ENCODE measurements at regions not wholly inside any gene's neighbourhood (a gene's known extent, or its start where the extent isn't known, plus 50 kb on each side); places are given as distances from the start of the nearest gene placed in this dataset.

DNA sequence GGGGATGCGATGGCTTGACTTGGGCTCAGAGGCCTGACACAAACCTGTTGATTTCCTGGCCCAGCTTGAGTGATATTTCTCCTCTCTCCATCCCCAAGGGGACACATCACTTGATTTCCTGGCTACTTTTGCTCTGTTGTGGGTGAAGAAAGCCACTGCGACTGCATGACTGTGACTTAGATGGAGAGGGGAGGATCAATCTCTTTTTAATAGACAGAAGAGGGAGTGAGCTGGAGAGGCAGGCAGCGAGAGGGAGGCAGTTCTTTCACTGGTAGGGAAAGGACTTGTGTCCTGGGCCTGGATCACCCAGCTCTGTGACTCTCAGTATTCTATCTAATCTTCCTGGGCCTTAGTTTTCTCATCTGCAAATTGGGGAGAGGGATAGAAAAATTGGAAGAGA lies 189.8 kb upstream of the RGMA start:
- peaks cover 6% of the 10 kb centered on the region; the same call in 1 of the 2 replicates for H3K27me3 Mint-ChIP-seq (ENCODE audit: low read depth)
- TF ChIP-seq ZNF423 (CRISPR knock-in tag; IDR thresholded peaks at IDR 0.05) (no peak), ZNF671 (CRISPR knock-in tag; IDR thresholded peaks at IDR 0.05) (no peak), PRDM15 (CRISPR knock-in tag; IDR thresholded peaks at IDR 0.05) (no peak), JAZF1 (CRISPR knock-in tag; IDR thresholded peaks at IDR 0.05) (no peak), FOXP1 (CRISPR knock-in tag; IDR thresholded peaks at IDR 0.05; ENCODE audit: borderline replicate concordance) (no peak), ZNF232 (CRISPR knock-in tag; IDR thresholded peaks at IDR 0.05) (no peak), ATF2 (CRISPR knock-in tag; IDR thresholded peaks at IDR 0.05; ENCODE audit: borderline replicate concordance, low read depth) (no peak), TP53 (CRISPR knock-in tag; IDR thresholded peaks at IDR 0.05) (no peak)
- TF ChIP-seq, protein P1, sequence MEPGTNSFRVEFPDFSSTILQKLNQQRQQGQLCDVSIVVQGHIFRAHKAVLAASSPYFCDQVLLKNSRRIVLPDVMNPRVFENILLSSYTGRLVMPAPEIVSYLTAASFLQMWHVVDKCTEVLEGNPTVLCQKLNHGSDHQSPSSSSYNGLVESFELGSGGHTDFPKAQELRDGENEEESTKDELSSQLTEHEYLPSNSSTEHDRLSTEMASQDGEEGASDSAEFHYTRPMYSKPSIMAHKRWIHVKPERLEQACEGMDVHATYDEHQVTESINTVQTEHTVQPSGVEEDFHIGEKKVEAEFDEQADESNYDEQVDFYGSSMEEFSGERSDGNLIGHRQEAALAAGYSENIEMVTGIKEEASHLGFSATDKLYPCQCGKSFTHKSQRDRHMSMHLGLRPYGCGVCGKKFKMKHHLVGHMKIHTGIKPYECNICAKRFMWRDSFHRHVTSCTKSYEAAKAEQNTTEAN (CRISPR knock-in tag; IDR thresholded peaks at IDR 0.05), result no peak
- TF ChIP-seq, protein P2, sequence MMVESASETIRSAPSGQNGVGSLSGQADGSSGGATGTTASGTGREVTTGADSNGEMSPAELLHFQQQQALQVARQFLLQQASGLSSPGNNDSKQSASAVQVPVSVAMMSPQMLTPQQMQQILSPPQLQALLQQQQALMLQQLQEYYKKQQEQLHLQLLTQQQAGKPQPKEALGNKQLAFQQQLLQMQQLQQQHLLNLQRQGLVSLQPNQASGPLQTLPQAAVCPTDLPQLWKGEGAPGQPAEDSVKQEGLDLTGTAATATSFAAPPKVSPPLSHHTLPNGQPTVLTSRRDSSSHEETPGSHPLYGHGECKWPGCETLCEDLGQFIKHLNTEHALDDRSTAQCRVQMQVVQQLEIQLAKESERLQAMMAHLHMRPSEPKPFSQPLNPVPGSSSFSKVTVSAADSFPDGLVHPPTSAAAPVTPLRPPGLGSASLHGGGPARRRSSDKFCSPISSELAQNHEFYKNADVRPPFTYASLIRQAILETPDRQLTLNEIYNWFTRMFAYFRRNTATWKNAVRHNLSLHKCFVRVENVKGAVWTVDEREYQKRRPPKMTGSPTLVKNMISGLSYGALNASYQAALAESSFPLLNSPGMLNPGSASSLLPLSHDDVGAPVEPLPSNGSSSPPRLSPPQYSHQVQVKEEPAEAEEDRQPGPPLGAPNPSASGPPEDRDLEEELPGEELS (CRISPR knock-in tag; IDR thresholded peaks at IDR 0.05), result no peak
- TF ChIP-seq, protein P3, sequence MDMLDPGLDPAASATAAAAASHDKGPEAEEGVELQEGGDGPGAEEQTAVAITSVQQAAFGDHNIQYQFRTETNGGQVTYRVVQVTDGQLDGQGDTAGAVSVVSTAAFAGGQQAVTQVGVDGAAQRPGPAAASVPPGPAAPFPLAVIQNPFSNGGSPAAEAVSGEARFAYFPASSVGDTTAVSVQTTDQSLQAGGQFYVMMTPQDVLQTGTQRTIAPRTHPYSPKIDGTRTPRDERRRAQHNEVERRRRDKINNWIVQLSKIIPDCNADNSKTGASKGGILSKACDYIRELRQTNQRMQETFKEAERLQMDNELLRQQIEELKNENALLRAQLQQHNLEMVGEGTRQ (CRISPR knock-in tag; IDR thresholded peaks at IDR 0.05), result no peak
- TF ChIP-seq, protein P4, sequence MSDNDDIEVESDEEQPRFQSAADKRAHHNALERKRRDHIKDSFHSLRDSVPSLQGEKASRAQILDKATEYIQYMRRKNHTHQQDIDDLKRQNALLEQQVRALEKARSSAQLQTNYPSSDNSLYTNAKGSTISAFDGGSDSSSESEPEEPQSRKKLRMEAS (CRISPR knock-in tag; IDR thresholded peaks at IDR 0.05), result no peak
- TF ChIP-seq, protein P5, sequence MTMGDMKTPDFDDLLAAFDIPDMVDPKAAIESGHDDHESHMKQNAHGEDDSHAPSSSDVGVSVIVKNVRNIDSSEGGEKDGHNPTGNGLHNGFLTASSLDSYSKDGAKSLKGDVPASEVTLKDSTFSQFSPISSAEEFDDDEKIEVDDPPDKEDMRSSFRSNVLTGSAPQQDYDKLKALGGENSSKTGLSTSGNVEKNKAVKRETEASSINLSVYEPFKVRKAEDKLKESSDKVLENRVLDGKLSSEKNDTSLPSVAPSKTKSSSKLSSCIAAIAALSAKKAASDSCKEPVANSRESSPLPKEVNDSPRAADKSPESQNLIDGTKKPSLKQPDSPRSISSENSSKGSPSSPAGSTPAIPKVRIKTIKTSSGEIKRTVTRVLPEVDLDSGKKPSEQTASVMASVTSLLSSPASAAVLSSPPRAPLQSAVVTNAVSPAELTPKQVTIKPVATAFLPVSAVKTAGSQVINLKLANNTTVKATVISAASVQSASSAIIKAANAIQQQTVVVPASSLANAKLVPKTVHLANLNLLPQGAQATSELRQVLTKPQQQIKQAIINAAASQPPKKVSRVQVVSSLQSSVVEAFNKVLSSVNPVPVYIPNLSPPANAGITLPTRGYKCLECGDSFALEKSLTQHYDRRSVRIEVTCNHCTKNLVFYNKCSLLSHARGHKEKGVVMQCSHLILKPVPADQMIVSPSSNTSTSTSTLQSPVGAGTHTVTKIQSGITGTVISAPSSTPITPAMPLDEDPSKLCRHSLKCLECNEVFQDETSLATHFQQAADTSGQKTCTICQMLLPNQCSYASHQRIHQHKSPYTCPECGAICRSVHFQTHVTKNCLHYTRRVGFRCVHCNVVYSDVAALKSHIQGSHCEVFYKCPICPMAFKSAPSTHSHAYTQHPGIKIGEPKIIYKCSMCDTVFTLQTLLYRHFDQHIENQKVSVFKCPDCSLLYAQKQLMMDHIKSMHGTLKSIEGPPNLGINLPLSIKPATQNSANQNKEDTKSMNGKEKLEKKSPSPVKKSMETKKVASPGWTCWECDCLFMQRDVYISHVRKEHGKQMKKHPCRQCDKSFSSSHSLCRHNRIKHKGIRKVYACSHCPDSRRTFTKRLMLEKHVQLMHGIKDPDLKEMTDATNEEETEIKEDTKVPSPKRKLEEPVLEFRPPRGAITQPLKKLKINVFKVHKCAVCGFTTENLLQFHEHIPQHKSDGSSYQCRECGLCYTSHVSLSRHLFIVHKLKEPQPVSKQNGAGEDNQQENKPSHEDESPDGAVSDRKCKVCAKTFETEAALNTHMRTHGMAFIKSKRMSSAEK (CRISPR knock-in tag; IDR thresholded peaks at IDR 0.05; ENCODE audit: borderline replicate concordance), result no peak
- TF ChIP-seq, protein P6, sequence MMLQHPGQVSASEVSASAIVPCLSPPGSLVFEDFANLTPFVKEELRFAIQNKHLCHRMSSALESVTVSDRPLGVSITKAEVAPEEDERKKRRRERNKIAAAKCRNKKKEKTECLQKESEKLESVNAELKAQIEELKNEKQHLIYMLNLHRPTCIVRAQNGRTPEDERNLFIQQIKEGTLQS (CRISPR knock-in tag; conservative IDR thresholded peaks at IDR 0.05), result no peak
- TF ChIP-seq, protein P7, sequence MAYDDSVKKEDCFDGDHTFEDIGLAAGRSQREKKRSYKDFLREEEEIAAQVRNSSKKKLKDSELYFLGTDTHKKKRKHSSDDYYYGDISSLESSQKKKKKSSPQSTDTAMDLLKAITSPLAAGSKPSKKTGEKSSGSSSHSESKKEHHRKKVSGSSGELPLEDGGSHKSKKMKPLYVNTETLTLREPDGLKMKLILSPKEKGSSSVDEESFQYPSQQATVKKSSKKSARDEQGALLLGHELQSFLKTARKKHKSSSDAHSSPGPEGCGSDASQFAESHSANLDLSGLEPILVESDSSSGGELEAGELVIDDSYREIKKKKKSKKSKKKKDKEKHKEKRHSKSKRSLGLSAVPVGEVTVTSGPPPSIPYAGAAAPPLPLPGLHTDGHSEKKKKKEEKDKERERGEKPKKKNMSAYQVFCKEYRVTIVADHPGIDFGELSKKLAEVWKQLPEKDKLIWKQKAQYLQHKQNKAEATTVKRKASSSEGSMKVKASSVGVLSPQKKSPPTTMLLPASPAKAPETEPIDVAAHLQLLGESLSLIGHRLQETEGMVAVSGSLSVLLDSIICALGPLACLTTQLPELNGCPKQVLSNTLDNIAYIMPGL (CRISPR knock-in tag; IDR thresholded peaks at IDR 0.05), result no peak
- H3K4me1 Mint-ChIP-seq, result peaks cover 57% of the 10 kb centered on the region
- H3K36me3 Mint-ChIP-seq, result no peaks in the 10 kb centered on the region
- ChIA-PET CTCF (interaction anchor here (1.2 kb wide), 1 partner anchor 190 kb away, joined by 3 read pairs; no protein-coding TSS in a partner anchor), POLR2A (interaction anchor here (1.5 to 1.6 kb wide), 2 partner anchors 8 to 190 kb away, joined by 4 read pairs; partner anchors contain the start of gene RGMA)
- peaks cover 4% of the 10 kb centered on the region; the same call in 1 of the 2 replicates for H3K9me3 Mint-ChIP-seq
- ATAC-seq, result no peak
- peak overlapping the region; percentile 7; the same call in 1 of the 2 replicates for H3K4me3 Mint-ChIP-seq
- H3K27ac Mint-ChIP-seq, result no peak overlapping the region
- DNase-seq (ENCODE audit: low spot score), result no peak
